Skeletal muscle satellite cell (primary cell): ENCODE measurements at regions not wholly inside any gene's neighbourhood (a gene's known extent, or its start where the extent isn't known, plus 50 kb on each side); places are given as distances from the start of the nearest gene placed in this dataset. TPM values are rescaled to one million over a fixed set of nuclear protein-coding genes. Genes with fewer than 3 reads are reported as not detected.

ENCODE experiments used
- small RNA-seq: library from RNA; depleted of rRNA; stranded (forward); fragments of <200 nt; gene quantifications from one replicate; pipeline ENCODE3, GENCODE V24; 2012

Small RNA genes in the stretch of these regions (small RNA-seq; reads per million reads assigned to genes)
- not detected for gene RNU6-505P
